ENCODE measurements at regions not wholly inside any gene's neighbourhood (a gene's known extent, or its start where the extent isn't known, plus 50 kb on each side); places are given as distances from the start of the nearest gene placed in this dataset.

GRCh38 chr5:30237189-30237588 is 956.3 kb upstream of the CDH6 start:
- TF ChIP-seq CTCF (IDR thresholded peaks at IDR 0.05) = no peak
- TF ChIP-seq POLR2A (IDR thresholded peaks at IDR 0.05) = no peak

All from Peyer's patch (tissue), 4 donors.